PC-9 (cell line): ENCODE measurements at regions not wholly inside any gene's neighbourhood (a gene's known extent, or its start where the extent isn't known, plus 50 kb on each side); places are given as distances from the start of the nearest gene placed in this dataset.

Source experiments
- BruUV-seq: library from RNA; stranded (reverse); fragments of 400-500 nt; replicated peaks from 2 replicates; lab custom pipeline; 2021; lab: Mats Ljungman, UMichigan
- CTCF ChIA-PET: fragments of 300-600 bp; sonication (Branson Sonifier 250); formaldehyde crosslinking; loops from one replicate; lab custom pipeline; 2022; ENCODE audit warnings: antibody characterized with exemption; lab: Charles Lee
- POLR2A ChIA-PET: fragments of 300-600 bp; sonication (Branson Sonifier 250); formaldehyde crosslinking; loops from one replicate; lab custom pipeline; 2022; ENCODE audit warnings: antibody characterized with exemption; ENCODE audit not compliant: unreplicated experiment; lab: Charles Lee
- DNase-seq, 2 experiments: peaks; one replicate each; pipeline versions ENCODE4 v3.0.0 to v3.0.0-alpha.2; 2015 to 2022; ENCODE audit warnings: mixed read lengths in 1 of 2
- H2AFZ ChIP-seq: fragments of 200-600 bp; sonication (generic); 2 replicates; pipeline ENCODE4 v1.8.1; 2017; ENCODE audit warnings: antibody characterized with exemption
- H3F3A ChIP-seq: fragments of 200-600 bp; sonication (generic); 2 replicates; pipeline ENCODE4 v1.8.1; 2017; ENCODE audit warnings: antibody characterized with exemption, mild to moderate bottlenecking, low read depth; ENCODE audit not compliant: insufficient read depth
- H3K27ac ChIP-seq: fragments of 200-600 bp; sonication (generic); 2 replicates; pipeline ENCODE4 v1.6.1; 2016; ENCODE audit warnings: mixed run types
- H3K27me3 ChIP-seq: fragments of 200-600 bp; sonication (generic); 2 replicates; pipeline ENCODE4 v1.6.1; 2016; ENCODE audit warnings: low read depth, mixed run types; ENCODE audit not compliant: insufficient read depth
- H3K36me3 ChIP-seq: fragments of 200-600 bp; sonication (generic); 2 replicates; pipeline ENCODE4 v1.6.1; 2016; ENCODE audit warnings: low read depth, mixed run types
- H3K4me1 ChIP-seq: fragments of 200-600 bp; sonication (generic); replicated peaks from 2 replicates; pipeline ENCODE4 v1.6.1; 2016; ENCODE audit warnings: mixed run types; ENCODE audit not compliant: insufficient read depth
- H3K4me2 ChIP-seq: fragments of 200-600 bp; sonication (generic); 2 replicates; pipeline ENCODE4 v1.6.1; 2017; ENCODE audit warnings: mixed run types
- H3K4me3 ChIP-seq: fragments of 200-600 bp; sonication (generic); 2 replicates; pipeline ENCODE4 v1.6.1; 2016; ENCODE audit warnings: mixed run types
- H3K79me2 ChIP-seq: fragments of 200-600 bp; sonication (generic); 2 replicates; pipeline ENCODE4 v1.6.1; 2017; ENCODE audit warnings: low read depth, mixed run types
- H3K9me2 ChIP-seq: fragments of 200-600 bp; sonication (generic); 2 replicates; pipeline ENCODE4 v1.8.1; 2017; ENCODE audit warnings: mild to moderate bottlenecking; ENCODE audit not compliant: insufficient read depth
- H3K9me3 ChIP-seq: fragments of 200-600 bp; sonication (generic); 2 replicates; pipeline ENCODE4 v1.8.1; 2016; ENCODE audit warnings: low read depth; ENCODE audit not compliant: insufficient read depth
- H4K20me1 ChIP-seq: fragments of 200-600 bp; sonication (generic); 2 replicates; pipeline ENCODE4 v1.8.1; 2017; ENCODE audit not compliant: insufficient read depth
- EZH2 ChIP-seq: fragments of 200-600 bp; sonication (generic); IDR thresholded peaks from 2 replicates; pipeline ENCODE4 v1.8.0; 2017; ENCODE audit warnings: antibody characterized with exemption, low read depth
- intact Hi-C: fragments of 100-400 bp; cut with micrococcal nuclease; formaldehyde crosslinking; loops from one replicate; pipeline ENCODE4 v1.10.0; 2022; ENCODE audit not compliant: unreplicated experiment
- TF ChIP-seq, protein P1 (sequence below): fragments of 200-600 bp; sonication (generic); conservative IDR thresholded peaks from 2 replicates; pipeline ENCODE4 v1.6.1; 2017; ENCODE audit warnings: mixed run types, antibody characterized with exemption, mild to moderate bottlenecking, moderate library complexity

DNA sequence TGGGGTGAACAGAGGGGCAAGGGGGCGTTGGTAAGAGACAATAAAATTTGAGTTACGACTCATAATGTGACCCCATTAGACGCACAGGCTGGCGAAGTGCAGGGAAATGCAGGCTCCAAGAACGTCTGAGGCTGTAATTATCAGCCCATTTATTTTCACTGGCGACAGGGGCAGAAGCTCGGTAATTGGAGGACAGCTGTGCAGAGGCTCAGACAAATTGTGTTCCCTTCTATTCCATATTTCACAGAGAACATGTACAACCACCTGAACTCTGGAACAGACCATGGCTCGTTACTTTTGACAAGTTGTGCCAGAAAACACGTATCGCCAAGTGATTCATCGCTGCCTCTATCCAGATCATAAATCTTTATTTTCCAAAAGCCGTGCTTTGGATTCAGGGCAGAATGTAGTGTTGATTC, 137.3 kb upstream of the FRMD4A start:
- Histone ChIP-seq H4K20me1 (no peaks in the 10 kb centered on the region), H3K36me3 (no peaks in the 10 kb centered on the region), H3K9me2 (no peaks in the 10 kb centered on the region), H3K4me1 (no peaks in the 10 kb centered on the region), H3K4me2 (no peak overlapping the region), H3K27me3 (peaks cover 7% of the 10 kb centered on the region; the same call in 1 of the 2 replicates), H3K79me2 (no peaks in the 10 kb centered on the region), H3K9me3 (no peaks in the 10 kb centered on the region), H3K27ac (no peak overlapping the region), H3K4me3 (no peak overlapping the region), H3F3A (no peaks in the 10 kb centered on the region), H2AFZ (no peak overlapping the region)
- DNase-seq = no peak
- POLR2A ChIA-PET = no interaction called here
- BruUV-seq = no TSS peak
- TF ChIP-seq, protein P1, sequence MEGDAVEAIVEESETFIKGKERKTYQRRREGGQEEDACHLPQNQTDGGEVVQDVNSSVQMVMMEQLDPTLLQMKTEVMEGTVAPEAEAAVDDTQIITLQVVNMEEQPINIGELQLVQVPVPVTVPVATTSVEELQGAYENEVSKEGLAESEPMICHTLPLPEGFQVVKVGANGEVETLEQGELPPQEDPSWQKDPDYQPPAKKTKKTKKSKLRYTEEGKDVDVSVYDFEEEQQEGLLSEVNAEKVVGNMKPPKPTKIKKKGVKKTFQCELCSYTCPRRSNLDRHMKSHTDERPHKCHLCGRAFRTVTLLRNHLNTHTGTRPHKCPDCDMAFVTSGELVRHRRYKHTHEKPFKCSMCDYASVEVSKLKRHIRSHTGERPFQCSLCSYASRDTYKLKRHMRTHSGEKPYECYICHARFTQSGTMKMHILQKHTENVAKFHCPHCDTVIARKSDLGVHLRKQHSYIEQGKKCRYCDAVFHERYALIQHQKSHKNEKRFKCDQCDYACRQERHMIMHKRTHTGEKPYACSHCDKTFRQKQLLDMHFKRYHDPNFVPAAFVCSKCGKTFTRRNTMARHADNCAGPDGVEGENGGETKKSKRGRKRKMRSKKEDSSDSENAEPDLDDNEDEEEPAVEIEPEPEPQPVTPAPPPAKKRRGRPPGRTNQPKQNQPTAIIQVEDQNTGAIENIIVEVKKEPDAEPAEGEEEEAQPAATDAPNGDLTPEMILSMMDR = no peak
- no peak for TF ChIP-seq EZH2
- CTCF ChIA-PET = no interaction called here
- intact Hi-C loops = no loop called here

DNA sequence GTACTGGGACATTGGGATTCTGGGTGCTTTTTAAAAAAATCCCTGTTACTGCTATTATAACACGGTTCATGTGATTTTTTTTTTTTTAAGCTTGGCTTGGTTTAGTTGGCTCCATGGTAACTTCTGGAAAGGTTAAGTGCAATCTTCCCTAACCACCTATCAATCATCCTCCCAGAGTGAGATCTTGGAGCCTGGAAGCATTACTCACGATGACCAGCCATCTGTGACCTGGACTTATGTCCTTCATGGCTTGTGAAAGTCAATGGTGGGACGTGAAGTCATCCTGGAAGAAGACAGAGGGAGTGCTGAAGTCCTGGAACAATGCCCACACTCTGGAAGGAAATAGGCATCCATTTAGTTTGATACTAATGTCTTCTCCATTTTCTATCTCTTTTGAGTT, 135.5 kb upstream of the FRMD4A start:
- ChIA-PET CTCF (no interaction called here), POLR2A (no interaction called here)
- Histone ChIP-seq H3K9me2 (no peaks in the 10 kb centered on the region), H3K36me3 (no peaks in the 10 kb centered on the region), H3K9me3 (no peaks in the 10 kb centered on the region), H3K27me3 (peaks cover 4% of the 10 kb centered on the region; the same call in 1 of the 2 replicates), H3K27ac (no peak overlapping the region), H2AFZ (no peak overlapping the region), H3K4me1 (no peaks in the 10 kb centered on the region), H4K20me1 (no peaks in the 10 kb centered on the region), H3K79me2 (no peaks in the 10 kb centered on the region), H3K4me3 (no peak overlapping the region), H3K4me2 (no peak overlapping the region), H3F3A (no peaks in the 10 kb centered on the region)
- TF ChIP-seq EZH2 = no peak
- TF ChIP-seq, protein P1 = no peak
- intact Hi-C loops = no loop called here
- no TSS peak for BruUV-seq
- no peak for DNase-seq

DNA sequence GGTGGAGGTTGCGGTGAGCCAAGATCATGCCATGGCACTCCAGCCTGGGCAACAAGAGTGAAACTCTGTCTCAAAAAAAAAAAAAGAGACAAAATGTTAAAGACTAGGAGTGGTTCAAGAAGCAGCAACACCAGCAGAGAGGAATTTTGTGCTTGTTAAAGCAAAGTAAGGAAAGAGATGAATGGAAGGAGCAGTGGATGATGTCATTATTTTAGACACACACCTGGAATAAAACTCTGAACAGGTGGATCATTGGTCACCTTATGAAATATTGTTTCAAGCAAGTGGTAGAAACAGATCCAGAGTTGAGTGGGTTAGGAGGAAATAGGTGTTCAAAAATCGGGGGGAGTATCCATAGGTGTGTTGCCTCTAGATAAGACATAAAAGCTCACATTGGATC, 129.7 kb upstream of the FRMD4A start:
- no peaks in the 10 kb centered on the region for H3K4me1 ChIP-seq
- H3F3A ChIP-seq = no peaks in the 10 kb centered on the region
- no peak overlapping the region for H3K4me3 ChIP-seq
- no peaks in the 10 kb centered on the region for H4K20me1 ChIP-seq
- no peaks in the 10 kb centered on the region for H3K9me3 ChIP-seq
- H3K36me3 ChIP-seq = no peaks in the 10 kb centered on the region
- no peak for DNase-seq
- no peak overlapping the region for H3K4me2 ChIP-seq
- no peaks in the 10 kb centered on the region for H3K79me2 ChIP-seq
- intact Hi-C loops = no loop called here
- peaks cover 4% of the 10 kb centered on the region; the same call in 1 of the 2 replicates for H3K27me3 ChIP-seq
- TF ChIP-seq, protein P1 = no peak
- no peak for TF ChIP-seq EZH2
- no peaks in the 10 kb centered on the region for H3K9me2 ChIP-seq
- no peak overlapping the region for H3K27ac ChIP-seq
- BruUV-seq = no TSS peak
- ChIA-PET CTCF (no interaction called here), POLR2A (no interaction called here)
- H2AFZ ChIP-seq = no peak overlapping the region
